ENCODE measurements at regions not wholly inside any gene's neighbourhood (a gene's known extent, or its start where the extent isn't known, plus 50 kb on each side); places are given as distances from the start of the nearest gene placed in this dataset.
A peak's percentile ranks its signal among the peaks of the same experiment; 100 is the strongest.

GRCh38 chr1:8213676-8214075, 104.2 kb upstream of the SLC45A1 start:
- H3K4me1 ChIP-seq (replicated peaks; ENCODE audit: insufficient read depth) = peaks cover 55% of the 10 kb centered on the region
- H3K27ac ChIP-seq = no peak overlapping the region; the same call in 1 of the 2 replicates
- CTCF ChIA-PET = no interaction called here
- intact Hi-C loops (cut with micrococcal nuclease; ENCODE audit: unreplicated experiment) = loop anchor here (2.0 kb wide), 1 partner anchor 45 kb away; no protein-coding TSS in a partner anchor
- H3K4me2 ChIP-seq = no peak overlapping the region
- DNase-seq = no peak
- peaks cover 29% of the 10 kb centered on the region for H3F3A ChIP-seq (ENCODE audit: insufficient read depth, low read depth)
- POLR2A ChIA-PET (ENCODE audit: unreplicated experiment) = no interaction called here
- 0 out of 2 replicates have a peak, but pooled peaks cover 7% of the 10 kb centered on the region for H3K79me2 ChIP-seq (ENCODE audit: low read depth)
- no peaks in the 10 kb centered on the region for H3K27me3 ChIP-seq (ENCODE audit: insufficient read depth, low read depth)
- no peaks in the 10 kb centered on the region for H3K9me3 ChIP-seq (ENCODE audit: insufficient read depth, low read depth)
- no peak overlapping the region for H2AFZ ChIP-seq
- H4K20me1 ChIP-seq (ENCODE audit: insufficient read depth) = no peaks in the 10 kb centered on the region
- H3K36me3 ChIP-seq (ENCODE audit: low read depth) = no peaks in the 10 kb centered on the region
- BruUV-seq (replicated peaks) = no TSS peak
- no peak for TF ChIP-seq EZH2 (IDR thresholded peaks at IDR 0.05; ENCODE audit: low read depth)
- TF ChIP-seq CTCF (conservative IDR thresholded peaks at IDR 0.05) = no peak
- H3K4me3 ChIP-seq = no peak overlapping the region
- H3K9me2 ChIP-seq (ENCODE audit: insufficient read depth) = no peaks in the 10 kb centered on the region

GRCh38 chr1:8213136-8213535, 104.8 kb upstream of the SLC45A1 start:
- ChIA-PET POLR2A (ENCODE audit: unreplicated experiment) (no interaction called here), CTCF (interaction anchor here (0.5 kb wide), 1 partner anchor 23 kb away, joined by 14 read pairs; no protein-coding TSS in a partner anchor)
- TF ChIP-seq EZH2 (IDR thresholded peaks at IDR 0.05; ENCODE audit: low read depth) (no peak), CTCF (conservative IDR thresholded peaks at IDR 0.05) (no peak)

GRCh38 chr1:8212580-8213031, 105.3 kb upstream of the SLC45A1 start:
- ChIA-PET CTCF (interaction anchor here (0.5 kb wide), 1 partner anchor 23 kb away, joined by 14 read pairs; no protein-coding TSS in a partner anchor), POLR2A (ENCODE audit: unreplicated experiment) (interaction anchor here (0.6 kb wide), 2 partner anchors 114 to 153 kb away, joined by 5 to 44 read pairs; no protein-coding TSS in a partner anchor)
- H2AFZ ChIP-seq = no peak overlapping the region
- H3K27me3 ChIP-seq (ENCODE audit: insufficient read depth, low read depth) = no peaks in the 10 kb centered on the region
- no peak for DNase-seq
- H3K4me1 ChIP-seq (replicated peaks; ENCODE audit: insufficient read depth) = peaks cover 51% of the 10 kb centered on the region
- H3K4me2 ChIP-seq = peak overlapping the region; percentile 60
- no peaks in the 10 kb centered on the region for H3K9me2 ChIP-seq (ENCODE audit: insufficient read depth)
- peaks cover 29% of the 10 kb centered on the region for H3F3A ChIP-seq (ENCODE audit: insufficient read depth, low read depth)
- H3K27ac ChIP-seq = peak overlapping the region; percentile 99
- BruUV-seq (replicated peaks) = no TSS peak
- no peak for TF ChIP-seq EZH2 (IDR thresholded peaks at IDR 0.05; ENCODE audit: low read depth)
- intact Hi-C loops (cut with micrococcal nuclease; ENCODE audit: unreplicated experiment) = loop anchor here (2.0 kb wide), 1 partner anchor 46 kb away; no protein-coding TSS in a partner anchor
- no peaks in the 10 kb centered on the region for H4K20me1 ChIP-seq (ENCODE audit: insufficient read depth)
- H3K36me3 ChIP-seq (ENCODE audit: low read depth) = no peaks in the 10 kb centered on the region
- no peak overlapping the region for H3K4me3 ChIP-seq
- H3K9me3 ChIP-seq (ENCODE audit: insufficient read depth, low read depth) = no peaks in the 10 kb centered on the region
- H3K79me2 ChIP-seq (ENCODE audit: low read depth) = 0 out of 2 replicates have a peak, but pooled peaks cover 7% of the 10 kb centered on the region

More at GRCh38 chr1:8213136-8213535, 104.8 kb upstream of the SLC45A1 start:
- Histone ChIP-seq H3K9me3 (ENCODE audit: insufficient read depth, low read depth) (no peaks in the 10 kb centered on the region), H4K20me1 (ENCODE audit: insufficient read depth) (no peaks in the 10 kb centered on the region), H3K27ac (peak overlapping the region; percentile 99), H3K4me1 (replicated peaks; ENCODE audit: insufficient read depth) (peaks cover 51% of the 10 kb centered on the region), H3K4me3 (no peak overlapping the region), H2AFZ (no peak overlapping the region), H3K79me2 (ENCODE audit: low read depth) (0 out of 2 replicates have a peak, but pooled peaks cover 7% of the 10 kb centered on the region), H3K36me3 (ENCODE audit: low read depth) (no peaks in the 10 kb centered on the region), H3F3A (ENCODE audit: insufficient read depth, low read depth) (peaks cover 29% of the 10 kb centered on the region), H3K4me2 (peak overlapping the region; percentile 60), H3K27me3 (ENCODE audit: insufficient read depth, low read depth) (no peaks in the 10 kb centered on the region), H3K9me2 (ENCODE audit: insufficient read depth) (no peaks in the 10 kb centered on the region)
- DNase-seq = no peak
- intact Hi-C loops (cut with micrococcal nuclease; ENCODE audit: unreplicated experiment) = loop anchor here (2.0 kb wide), 1 partner anchor 46 kb away; no protein-coding TSS in a partner anchor
- BruUV-seq (replicated peaks) = no TSS peak

All from PC-9 (cell line).